DND-41 (cell line): ENCODE measurements at regions not wholly inside any gene's neighbourhood (a gene's known extent, or its start where the extent isn't known, plus 50 kb on each side); places are given as distances from the start of the nearest gene placed in this dataset.

Experiments used
- ATAC-seq: fragments of 200-7000 bp; cut with Tn5 transposase; 3 replicates; pipeline ENCODE4 v1.9.1; 2021; ENCODE audit warnings: low read depth; ENCODE audit not compliant: insufficient read depth
- DNase-seq: peaks from one replicate; pipeline ENCODE4 v3.0.0-alpha.2; 2020
- H2AFZ ChIP-seq: 2 replicates; pipeline ENCODE4 v1.6.0; 2012; ENCODE audit warnings: low read depth, low read length
- H3K27ac ChIP-seq: 2 replicates; pipeline ENCODE4 v1.5.1; 2012; ENCODE audit warnings: low read length, inconsistent platforms
- H3K27me3 ChIP-seq: fragments of 200-600 bp; sonication (generic); 2 replicates; pipeline ENCODE4 v1.6.0; 2012; ENCODE audit warnings: low read length, mild to moderate bottlenecking, inconsistent platforms; ENCODE audit not compliant: insufficient read depth, poor library complexity
- H3K36me3 ChIP-seq: 2 replicates; pipeline ENCODE4 v1.5.1; 2012; ENCODE audit warnings: low read length, inconsistent platforms; ENCODE audit not compliant: insufficient read depth
- H3K4me1 ChIP-seq: 2 replicates; pipeline ENCODE4 v1.5.1; 2012; ENCODE audit warnings: mild to moderate bottlenecking, low read length; ENCODE audit not compliant: insufficient read depth
- H3K4me2 ChIP-seq: 2 replicates; pipeline ENCODE4 v1.6.0; 2012; ENCODE audit warnings: mild to moderate bottlenecking, moderate library complexity, low read length, inconsistent platforms; ENCODE audit not compliant: insufficient read depth
- H3K4me3 ChIP-seq, 2 experiments: fragments of 200-600 bp in 1 of 2; shearing (Covaris generic) in 1 of 2; 2 replicates each; pipeline ENCODE4 v1.5.1; 2012 to 2016; ENCODE audit warnings: inconsistent platforms in 2 of 2, low read length in 2 of 2, mild to moderate bottlenecking in 2 of 2, low read depth in 1 of 2, moderate library complexity in 1 of 2
- H3K79me2 ChIP-seq: 2 replicates; pipeline ENCODE4 v1.6.0; 2012; ENCODE audit warnings: low read length, inconsistent platforms; ENCODE audit not compliant: insufficient read depth
- H3K9ac ChIP-seq: 2 replicates; pipeline ENCODE4 v1.6.0; 2012; ENCODE audit warnings: low read depth, mild to moderate bottlenecking, inconsistent platforms, low read length, moderate library complexity
- H3K9me3 ChIP-seq: 2 replicates; pipeline ENCODE4 v1.5.1; 2012; ENCODE audit warnings: low read length, moderate library complexity, mild to moderate bottlenecking, inconsistent platforms; ENCODE audit not compliant: insufficient read depth, severe bottlenecking
- H4K20me1 ChIP-seq: 2 replicates; pipeline ENCODE4 v1.6.0; 2012; ENCODE audit warnings: low read length; ENCODE audit not compliant: insufficient read depth
- CTCF ChIP-seq: IDR thresholded peaks from 2 replicates; pipeline ENCODE4 v1.5.1; 2012; ENCODE audit warnings: borderline replicate concordance, low read length, moderate library complexity, mild to moderate bottlenecking; ENCODE audit not compliant: poor library complexity, severe bottlenecking; ENCODE audit errors: extremely low read depth
- EZH2 ChIP-seq: IDR thresholded peaks from 3 replicates; pipeline ENCODE4 v1.6.1; 2012; ENCODE audit warnings: borderline replicate concordance, low read depth, mild to moderate bottlenecking, moderate library complexity, low read length, inconsistent platforms; ENCODE audit not compliant: severe bottlenecking

- Histone ChIP-seq H3K36me3 (no peaks in the 10 kb centered on the region), H3K4me1 (peaks cover under 1% of the 10 kb centered on the region; the same call in 1 of the 2 replicates), H3K4me2 (no peak overlapping the region), H3K79me2 (no peaks in the 10 kb centered on the region), H2AFZ (no peak overlapping the region), H3K4me3 (no peak overlapping the region), H4K20me1 (no peaks in the 10 kb centered on the region), H3K9ac (no peak overlapping the region), H3K27me3 (peaks cover 8% of the 10 kb centered on the region), H3K9me3 (no peaks in the 10 kb centered on the region), H3K27ac (no peak overlapping the region)
- no peak for DNase-seq
- no peak for ATAC-seq
- TF ChIP-seq EZH2 (no peak), CTCF (no peak)
Measured at GRCh38 chr22:22184277-22184807, 60.2 kb upstream of the VPREB1 start.

GRCh38 chr22:22182990-22183264 lies 61.7 kb upstream of the VPREB1 start:
- H3K4me2 ChIP-seq: no peak overlapping the region
- no peak for TF ChIP-seq EZH2
- TF ChIP-seq CTCF: no peak
- no peaks in the 10 kb centered on the region for H3K79me2 ChIP-seq
- no peaks in the 10 kb centered on the region for H4K20me1 ChIP-seq
- H3K9ac ChIP-seq: no peak overlapping the region
- no peak for ATAC-seq
- H2AFZ ChIP-seq: no peak overlapping the region
- no peaks in the 10 kb centered on the region for H3K9me3 ChIP-seq
- no peak overlapping the region for H3K27ac ChIP-seq
- H3K36me3 ChIP-seq: no peaks in the 10 kb centered on the region
- DNase-seq: no peak
- peaks cover 8% of the 10 kb centered on the region for H3K27me3 ChIP-seq
- H3K4me1 ChIP-seq: peaks cover 9% of the 10 kb centered on the region
- H3K4me3 ChIP-seq: no peak overlapping the region

GRCh38 chr22:22182218-22182989 lies 62.2 kb upstream of the VPREB1 start:
- TF ChIP-seq EZH2: no peak
- TF ChIP-seq CTCF: no peak
- Histone ChIP-seq H3K9me3 (no peaks in the 10 kb centered on the region), H3K4me2 (no peak overlapping the region), H4K20me1 (no peaks in the 10 kb centered on the region), H3K79me2 (no peaks in the 10 kb centered on the region), H3K4me1 (peaks cover 9% of the 10 kb centered on the region), H3K9ac (no peak overlapping the region), H3K27ac (no peak overlapping the region), H3K4me3 (no peak overlapping the region), H3K36me3 (no peaks in the 10 kb centered on the region), H2AFZ (no peak overlapping the region), H3K27me3 (peaks cover 8% of the 10 kb centered on the region)
- no peak for DNase-seq
- no peak for ATAC-seq
